ENCODE measurements at regions not wholly inside any gene's neighbourhood (a gene's known extent, or its start where the extent isn't known, plus 50 kb on each side); places are given as distances from the start of the nearest gene placed in this dataset.

- TF ChIP-seq POLR2A (IDR thresholded peaks at IDR 0.05) (no peak), CTCF (IDR thresholded peaks at IDR 0.05) (no peak)
These were observed 1114.5 kb upstream of the ATXN8OS start for GRCh38 chr13:68993154-68993553.

Data from heart left ventricle (tissue), 13 donors.